HepG2 (cell line): ENCODE measurements at regions not wholly inside any gene's neighbourhood (a gene's known extent, or its start where the extent isn't known, plus 50 kb on each side); places are given as distances from the start of the nearest gene placed in this dataset.

Experiments used
- CEBPG ChIP-seq: IDR thresholded peaks from 2 replicates; pipeline ENCODE4 v1.6.1; 2016
- ERF ChIP-seq: IDR thresholded peaks from 2 replicates; pipeline ENCODE4 v1.6.1; 2018; ENCODE audit warnings: missing biosample characterization, missing genetic modification reagents
- FOXA3 ChIP-seq: IDR thresholded peaks from 2 replicates; pipeline ENCODE4 v1.6.1; 2016; ENCODE audit warnings: missing genetic modification reagents, missing compliant biosample characterization
- FOXO1 ChIP-seq: sonication (generic); formaldehyde crosslinking; IDR thresholded peaks from 2 replicates; pipeline ENCODE4 v1.4.0; 2020; ENCODE audit warnings: missing genetic modification reagents
- HNRNPL ChIP-seq: fragments of 200-400 bp; formaldehyde crosslinking; IDR thresholded peaks from 2 replicates; pipeline ENCODE4 v1.6.1; 2017; ENCODE audit warnings: mild to moderate bottlenecking, low read depth, low read length
- HOXA5 ChIP-seq: sonication (generic); formaldehyde crosslinking; IDR thresholded peaks from 2 replicates; pipeline ENCODE4 v1.4.0; 2020; ENCODE audit warnings: missing genetic modification reagents
- ISL2 ChIP-seq: sonication (generic); formaldehyde crosslinking; IDR thresholded peaks from 2 replicates; pipeline ENCODE4 v1.5.0; 2020; ENCODE audit warnings: missing genetic modification reagents
- JARID2 ChIP-seq: sonication (generic); formaldehyde crosslinking; IDR thresholded peaks from 2 replicates; pipeline ENCODE4 v1.8.1; 2023; ENCODE audit warnings: missing genetic modification reagents, inconsistent platforms; ENCODE audit not compliant: insufficient replicate concordance
- KLF12 ChIP-seq: sonication (generic); formaldehyde crosslinking; IDR thresholded peaks from 2 replicates; pipeline ENCODE4 v1.4.0; 2020; ENCODE audit warnings: missing genetic modification reagents, borderline replicate concordance
- MXI1 ChIP-seq: IDR thresholded peaks from 3 replicates; pipeline ENCODE4 v1.6.1; 2012; ENCODE audit warnings: low read depth, low read length, inconsistent platforms, borderline replicate concordance
- SMARCE1 ChIP-seq: fragments of 450-650 bp; IDR thresholded peaks from 2 replicates; pipeline ENCODE4 v1.6.1; 2017; ENCODE audit warnings: borderline replicate concordance
- SPEN ChIP-seq: sonication (generic); formaldehyde crosslinking; IDR thresholded peaks from 2 replicates; pipeline ENCODE4 v1.5.1; 2020; ENCODE audit warnings: low read depth, mild to moderate bottlenecking, missing genetic modification reagents
- ZBTB21 ChIP-seq: sonication (generic); formaldehyde crosslinking; IDR thresholded peaks from 2 replicates; pipeline ENCODE4 v1.4.0; 2020; ENCODE audit warnings: missing genetic modification reagents
- ZNF10 ChIP-seq: sonication (generic); formaldehyde crosslinking; IDR thresholded peaks from 2 replicates; pipeline ENCODE4 v1.4.0; 2020; ENCODE audit warnings: mild to moderate bottlenecking, low read depth, missing genetic modification reagents, borderline replicate concordance
- ZNF501 ChIP-seq: sonication (generic); formaldehyde crosslinking; IDR thresholded peaks from 2 replicates; pipeline ENCODE4 v1.5.1; 2020; ENCODE audit warnings: mild to moderate bottlenecking, moderate library complexity, missing genetic modification reagents
- ZNF720 ChIP-seq: sonication (generic); formaldehyde crosslinking; IDR thresholded peaks from 2 replicates; pipeline ENCODE4 v1.4.0; 2020; ENCODE audit warnings: missing genetic modification reagents
- TF ChIP-seq, protein P1 (sequence below): sonication (generic); formaldehyde crosslinking; IDR thresholded peaks from 2 replicates; pipeline ENCODE4 v1.4.0; 2020; ENCODE audit warnings: mild to moderate bottlenecking, missing genetic modification reagents, borderline replicate concordance
- TF ChIP-seq, protein P2 (sequence below): sonication (generic); formaldehyde crosslinking; IDR thresholded peaks from 2 replicates; pipeline ENCODE4 v1.4.0; 2020; ENCODE audit warnings: missing genetic modification reagents
- TF ChIP-seq, protein P3 (sequence below): sonication (generic); formaldehyde crosslinking; IDR thresholded peaks from 2 replicates; pipeline ENCODE4 v1.4.0; 2020; ENCODE audit warnings: low read depth, mild to moderate bottlenecking, missing genetic modification reagents
- TF ChIP-seq, protein P4 (sequence below): IDR thresholded peaks from 2 replicates; pipeline ENCODE4 v1.6.1; 2016; ENCODE audit warnings: missing genetic modification reagents, missing compliant biosample characterization
- TF ChIP-seq, protein P5 (sequence below): sonication (generic); formaldehyde crosslinking; IDR thresholded peaks from 2 replicates; pipeline ENCODE4 v1.9.0; 2021; ENCODE audit warnings: missing genetic modification reagents, borderline replicate concordance
- TF ChIP-seq, protein P6 (sequence below): IDR thresholded peaks from 2 replicates; pipeline ENCODE4 v1.6.1; 2016; ENCODE audit warnings: missing compliant biosample characterization, missing genetic modification reagents, borderline replicate concordance

DNA sequence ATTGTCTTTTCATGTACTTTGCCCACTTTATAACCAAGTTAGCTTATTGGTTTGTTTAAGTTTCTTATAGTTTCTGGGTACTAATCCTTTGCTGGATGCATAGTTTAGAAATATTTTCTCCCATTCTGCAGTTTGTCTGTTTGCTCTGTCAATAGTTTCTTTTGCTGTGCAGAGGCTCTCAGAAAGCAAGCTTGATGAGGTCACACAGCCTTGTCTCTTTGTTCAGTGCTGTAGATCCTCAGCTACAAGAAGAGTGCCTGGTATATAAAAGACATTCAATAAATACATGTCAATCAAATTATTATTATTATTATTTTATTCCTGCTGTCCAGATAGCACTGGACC is 55.2 kb upstream of the MEDAG start (continued):
- TF ChIP-seq, protein P1, sequence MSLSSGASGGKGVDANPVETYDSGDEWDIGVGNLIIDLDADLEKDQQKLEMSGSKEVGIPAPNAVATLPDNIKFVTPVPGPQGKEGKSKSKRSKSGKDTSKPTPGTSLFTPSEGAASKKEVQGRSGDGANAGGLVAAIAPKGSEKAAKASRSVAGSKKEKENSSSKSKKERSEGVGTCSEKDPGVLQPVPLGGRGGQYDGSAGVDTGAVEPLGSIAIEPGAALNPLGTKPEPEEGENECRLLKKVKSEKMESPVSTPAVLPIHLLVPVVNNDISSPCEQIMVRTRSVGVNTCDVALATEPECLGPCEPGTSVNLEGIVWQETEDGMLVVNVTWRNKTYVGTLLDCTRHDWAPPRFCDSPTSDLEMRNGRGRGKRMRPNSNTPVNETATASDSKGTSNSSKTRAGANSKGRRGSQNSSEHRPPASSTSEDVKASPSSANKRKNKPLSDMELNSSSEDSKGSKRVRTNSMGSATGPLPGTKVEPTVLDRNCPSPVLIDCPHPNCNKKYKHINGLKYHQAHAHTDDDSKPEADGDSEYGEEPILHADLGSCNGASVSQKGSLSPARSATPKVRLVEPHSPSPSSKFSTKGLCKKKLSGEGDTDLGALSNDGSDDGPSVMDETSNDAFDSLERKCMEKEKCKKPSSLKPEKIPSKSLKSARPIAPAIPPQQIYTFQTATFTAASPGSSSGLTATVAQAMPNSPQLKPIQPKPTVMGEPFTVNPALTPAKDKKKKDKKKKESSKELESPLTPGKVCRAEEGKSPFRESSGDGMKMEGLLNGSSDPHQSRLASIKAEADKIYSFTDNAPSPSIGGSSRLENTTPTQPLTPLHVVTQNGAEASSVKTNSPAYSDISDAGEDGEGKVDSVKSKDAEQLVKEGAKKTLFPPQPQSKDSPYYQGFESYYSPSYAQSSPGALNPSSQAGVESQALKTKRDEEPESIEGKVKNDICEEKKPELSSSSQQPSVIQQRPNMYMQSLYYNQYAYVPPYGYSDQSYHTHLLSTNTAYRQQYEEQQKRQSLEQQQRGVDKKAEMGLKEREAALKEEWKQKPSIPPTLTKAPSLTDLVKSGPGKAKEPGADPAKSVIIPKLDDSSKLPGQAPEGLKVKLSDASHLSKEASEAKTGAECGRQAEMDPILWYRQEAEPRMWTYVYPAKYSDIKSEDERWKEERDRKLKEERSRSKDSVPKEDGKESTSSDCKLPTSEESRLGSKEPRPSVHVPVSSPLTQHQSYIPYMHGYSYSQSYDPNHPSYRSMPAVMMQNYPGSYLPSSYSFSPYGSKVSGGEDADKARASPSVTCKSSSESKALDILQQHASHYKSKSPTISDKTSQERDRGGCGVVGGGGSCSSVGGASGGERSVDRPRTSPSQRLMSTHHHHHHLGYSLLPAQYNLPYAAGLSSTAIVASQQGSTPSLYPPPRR (CRISPR knock-in tag) = no peak
- TF ChIP-seq ZNF720 = no peak
- TF ChIP-seq ZNF501 (CRISPR knock-in tag) = no peak
- peak; percentile 60 for TF ChIP-seq FOXA3 (CRISPR knock-in tag)
- TF ChIP-seq SPEN (CRISPR knock-in tag) = no peak
- TF ChIP-seq ZBTB21 (CRISPR knock-in tag) = no peak
- no peak for TF ChIP-seq KLF12 (CRISPR knock-in tag)
- TF ChIP-seq HNRNPL = no peak
- TF ChIP-seq, protein P2, sequence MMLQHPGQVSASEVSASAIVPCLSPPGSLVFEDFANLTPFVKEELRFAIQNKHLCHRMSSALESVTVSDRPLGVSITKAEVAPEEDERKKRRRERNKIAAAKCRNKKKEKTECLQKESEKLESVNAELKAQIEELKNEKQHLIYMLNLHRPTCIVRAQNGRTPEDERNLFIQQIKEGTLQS (CRISPR knock-in tag) = no peak
- no peak for TF ChIP-seq ZNF10 (CRISPR knock-in tag)
- TF ChIP-seq, protein P3, sequence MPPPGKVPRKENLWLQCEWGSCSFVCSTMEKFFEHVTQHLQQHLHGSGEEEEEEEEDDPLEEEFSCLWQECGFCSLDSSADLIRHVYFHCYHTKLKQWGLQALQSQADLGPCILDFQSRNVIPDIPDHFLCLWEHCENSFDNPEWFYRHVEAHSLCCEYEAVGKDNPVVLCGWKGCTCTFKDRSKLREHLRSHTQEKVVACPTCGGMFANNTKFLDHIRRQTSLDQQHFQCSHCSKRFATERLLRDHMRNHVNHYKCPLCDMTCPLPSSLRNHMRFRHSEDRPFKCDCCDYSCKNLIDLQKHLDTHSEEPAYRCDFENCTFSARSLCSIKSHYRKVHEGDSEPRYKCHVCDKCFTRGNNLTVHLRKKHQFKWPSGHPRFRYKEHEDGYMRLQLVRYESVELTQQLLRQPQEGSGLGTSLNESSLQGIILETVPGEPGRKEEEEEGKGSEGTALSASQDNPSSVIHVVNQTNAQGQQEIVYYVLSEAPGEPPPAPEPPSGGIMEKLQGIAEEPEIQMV (CRISPR knock-in tag) = no peak
- no peak for TF ChIP-seq JARID2 (CRISPR knock-in tag)
- no peak for TF ChIP-seq HOXA5 (CRISPR knock-in tag)
- TF ChIP-seq, protein P4, sequence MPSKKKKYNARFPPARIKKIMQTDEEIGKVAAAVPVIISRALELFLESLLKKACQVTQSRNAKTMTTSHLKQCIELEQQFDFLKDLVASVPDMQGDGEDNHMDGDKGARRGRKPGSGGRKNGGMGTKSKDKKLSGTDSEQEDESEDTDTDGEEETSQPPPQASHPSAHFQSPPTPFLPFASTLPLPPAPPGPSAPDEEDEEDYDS = no peak; the same call in 1 of the 2 replicates
- TF ChIP-seq ISL2 (CRISPR knock-in tag) = 0 out of 2 replicates have a peak, but pooled peaks have one; percentile 11
- no peak for TF ChIP-seq SMARCE1
- TF ChIP-seq, protein P5, sequence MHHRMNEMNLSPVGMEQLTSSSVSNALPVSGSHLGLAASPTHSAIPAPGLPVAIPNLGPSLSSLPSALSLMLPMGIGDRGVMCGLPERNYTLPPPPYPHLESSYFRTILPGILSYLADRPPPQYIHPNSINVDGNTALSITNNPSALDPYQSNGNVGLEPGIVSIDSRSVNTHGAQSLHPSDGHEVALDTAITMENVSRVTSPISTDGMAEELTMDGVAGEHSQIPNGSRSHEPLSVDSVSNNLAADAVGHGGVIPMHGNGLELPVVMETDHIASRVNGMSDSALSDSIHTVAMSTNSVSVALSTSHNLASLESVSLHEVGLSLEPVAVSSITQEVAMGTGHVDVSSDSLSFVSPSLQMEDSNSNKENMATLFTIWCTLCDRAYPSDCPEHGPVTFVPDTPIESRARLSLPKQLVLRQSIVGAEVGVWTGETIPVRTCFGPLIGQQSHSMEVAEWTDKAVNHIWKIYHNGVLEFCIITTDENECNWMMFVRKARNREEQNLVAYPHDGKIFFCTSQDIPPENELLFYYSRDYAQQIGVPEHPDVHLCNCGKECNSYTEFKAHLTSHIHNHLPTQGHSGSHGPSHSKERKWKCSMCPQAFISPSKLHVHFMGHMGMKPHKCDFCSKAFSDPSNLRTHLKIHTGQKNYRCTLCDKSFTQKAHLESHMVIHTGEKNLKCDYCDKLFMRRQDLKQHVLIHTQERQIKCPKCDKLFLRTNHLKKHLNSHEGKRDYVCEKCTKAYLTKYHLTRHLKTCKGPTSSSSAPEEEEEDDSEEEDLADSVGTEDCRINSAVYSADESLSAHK (CRISPR knock-in tag) = no peak
- 0 out of 2 replicates have a peak, but pooled peaks have one; percentile 8 for TF ChIP-seq CEBPG (CRISPR knock-in tag)
- TF ChIP-seq, protein P6, sequence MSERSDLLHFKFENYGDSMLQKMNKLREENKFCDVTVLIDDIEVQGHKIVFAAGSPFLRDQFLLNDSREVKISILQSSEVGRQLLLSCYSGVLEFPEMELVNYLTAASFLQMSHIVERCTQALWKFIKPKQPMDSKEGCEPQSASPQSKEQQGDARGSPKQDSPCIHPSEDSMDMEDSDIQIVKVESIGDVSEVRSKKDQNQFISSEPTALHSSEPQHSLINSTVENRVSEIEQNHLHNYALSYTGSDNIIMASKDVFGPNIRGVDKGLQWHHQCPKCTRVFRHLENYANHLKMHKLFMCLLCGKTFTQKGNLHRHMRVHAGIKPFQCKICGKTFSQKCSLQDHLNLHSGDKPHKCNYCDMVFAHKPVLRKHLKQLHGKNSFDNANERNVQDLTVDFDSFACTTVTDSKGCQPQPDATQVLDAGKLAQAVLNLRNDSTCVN (CRISPR knock-in tag) = no peak
- no peak for TF ChIP-seq MXI1
- no peak for TF ChIP-seq FOXO1 (CRISPR knock-in tag)
- TF ChIP-seq ERF (CRISPR knock-in tag) = 0 out of 2 replicates have a peak, but pooled peaks have one; percentile 17
